ENCODE measurements at regions not wholly inside any gene's neighbourhood (a gene's known extent, or its start where the extent isn't known, plus 50 kb on each side); places are given as distances from the start of the nearest gene placed in this dataset.

- TF ChIP-seq, protein P1, sequence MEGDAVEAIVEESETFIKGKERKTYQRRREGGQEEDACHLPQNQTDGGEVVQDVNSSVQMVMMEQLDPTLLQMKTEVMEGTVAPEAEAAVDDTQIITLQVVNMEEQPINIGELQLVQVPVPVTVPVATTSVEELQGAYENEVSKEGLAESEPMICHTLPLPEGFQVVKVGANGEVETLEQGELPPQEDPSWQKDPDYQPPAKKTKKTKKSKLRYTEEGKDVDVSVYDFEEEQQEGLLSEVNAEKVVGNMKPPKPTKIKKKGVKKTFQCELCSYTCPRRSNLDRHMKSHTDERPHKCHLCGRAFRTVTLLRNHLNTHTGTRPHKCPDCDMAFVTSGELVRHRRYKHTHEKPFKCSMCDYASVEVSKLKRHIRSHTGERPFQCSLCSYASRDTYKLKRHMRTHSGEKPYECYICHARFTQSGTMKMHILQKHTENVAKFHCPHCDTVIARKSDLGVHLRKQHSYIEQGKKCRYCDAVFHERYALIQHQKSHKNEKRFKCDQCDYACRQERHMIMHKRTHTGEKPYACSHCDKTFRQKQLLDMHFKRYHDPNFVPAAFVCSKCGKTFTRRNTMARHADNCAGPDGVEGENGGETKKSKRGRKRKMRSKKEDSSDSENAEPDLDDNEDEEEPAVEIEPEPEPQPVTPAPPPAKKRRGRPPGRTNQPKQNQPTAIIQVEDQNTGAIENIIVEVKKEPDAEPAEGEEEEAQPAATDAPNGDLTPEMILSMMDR (IDR thresholded peaks at IDR 0.05) = peak; percentile 45
- TF ChIP-seq EZH2 (IDR thresholded peaks at IDR 0.05) (no peak), EZH2phosphoT487 (IDR thresholded peaks at IDR 0.05) (no peak)
Observed at GRCh38 chr19:29393915-29394460, 131.8 kb upstream of the VSTM2B start.
